Endometrial microvascular endothelial cells (primary cell): ENCODE measurements at regions not wholly inside any gene's neighbourhood (a gene's known extent, or its start where the extent isn't known, plus 50 kb on each side); places are given as distances from the start of the nearest gene placed in this dataset.

ENCODE experiments used
- in situ Hi-C: cut with HindIII; loops from 2 replicates; pipeline ENCODE4 v1.10.0; 2017; ENCODE audit warnings: low sequenced_read_pairs, low pct_unique_long_range_greater_than_20kb; ENCODE audit errors: inconsistent ontology term

- in situ Hi-C loops, result no loop called here
Measured at GRCh38 chr17:77888242-77889134, 70.0 kb upstream of the TNRC6C start.

GRCh38 chr17:77889135-77889505 lies 69.4 kb upstream of the TNRC6C start:
- in situ Hi-C loops, result no loop called here

GRCh38 chr17:77889866-77890760 lies 68.4 kb upstream of the TNRC6C start:
- in situ Hi-C loops, result no loop called here

- in situ Hi-C loops, result no loop called here
Measured at GRCh38 chr17:77890771-77891170, 67.7 kb upstream of the TNRC6C start.

GRCh38 chr17:77891602-77892001 lies 66.9 kb upstream of the TNRC6C start:
- in situ Hi-C loops, result no loop called here

- in situ Hi-C loops, result no loop called here
Measured at GRCh38 chr17:77892031-77892430, 66.5 kb upstream of the TNRC6C start.

- in situ Hi-C loops, result no loop called here
Measured at GRCh38 chr17:77892469-77893143, 65.9 kb upstream of the TNRC6C start.

GRCh38 chr17:77893144-77894044 lies 65.1 kb upstream of the TNRC6C start:
- in situ Hi-C loops, result no loop called here

- in situ Hi-C loops, result no loop called here
Measured at GRCh38 chr17:77894126-77894956, 64.2 kb upstream of the TNRC6C start.

GRCh38 chr17:77897741-77898301 lies 60.7 kb upstream of the TNRC6C start:
- in situ Hi-C loops, result no loop called here

- in situ Hi-C loops, result no loop called here
Measured at GRCh38 chr17:77898521-77899434, 59.7 kb upstream of the TNRC6C start.

GRCh38 chr17:77899498-77899897 lies 59.0 kb upstream of the TNRC6C start:
- in situ Hi-C loops, result no loop called here

GRCh38 chr17:77901481-77901880 lies 57.0 kb upstream of the TNRC6C start:
- in situ Hi-C loops, result no loop called here

GRCh38 chr17:77905266-77905665 lies 53.2 kb upstream of the TNRC6C start:
- in situ Hi-C loops, result no loop called here

- in situ Hi-C loops, result no loop called here
Measured at GRCh38 chr17:77905766-77906165, 52.7 kb upstream of the TNRC6C start.

- in situ Hi-C loops, result no loop called here
Measured at GRCh38 chr17:77906377-77906871, 52.1 kb upstream of the TNRC6C start.
